ENCODE measurements at regions not wholly inside any gene's neighbourhood (a gene's known extent, or its start where the extent isn't known, plus 50 kb on each side); places are given as distances from the start of the nearest gene placed in this dataset.
A peak's percentile ranks its signal among the peaks of the same experiment; 100 is the strongest.

DNA sequence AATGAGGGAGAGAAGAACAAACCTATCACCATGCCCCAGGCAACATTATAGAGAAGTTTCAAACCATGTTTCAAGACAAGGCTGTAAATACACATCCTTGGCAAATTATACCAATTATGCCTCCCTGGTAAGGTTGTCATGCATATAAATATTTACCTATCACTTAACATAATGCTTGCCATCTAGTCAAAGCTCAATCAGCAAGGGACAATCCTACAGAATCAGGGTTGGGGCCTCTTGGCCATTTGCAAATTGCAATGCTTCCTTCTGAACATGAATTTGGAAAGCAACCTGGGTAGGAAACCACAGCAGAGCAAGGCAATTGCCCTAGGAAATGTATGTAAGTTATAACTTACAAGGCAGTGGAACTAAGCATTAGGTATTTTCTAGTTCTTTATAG, 907.2 kb upstream of the CDH2 start:
- TF ChIP-seq, protein P1, sequence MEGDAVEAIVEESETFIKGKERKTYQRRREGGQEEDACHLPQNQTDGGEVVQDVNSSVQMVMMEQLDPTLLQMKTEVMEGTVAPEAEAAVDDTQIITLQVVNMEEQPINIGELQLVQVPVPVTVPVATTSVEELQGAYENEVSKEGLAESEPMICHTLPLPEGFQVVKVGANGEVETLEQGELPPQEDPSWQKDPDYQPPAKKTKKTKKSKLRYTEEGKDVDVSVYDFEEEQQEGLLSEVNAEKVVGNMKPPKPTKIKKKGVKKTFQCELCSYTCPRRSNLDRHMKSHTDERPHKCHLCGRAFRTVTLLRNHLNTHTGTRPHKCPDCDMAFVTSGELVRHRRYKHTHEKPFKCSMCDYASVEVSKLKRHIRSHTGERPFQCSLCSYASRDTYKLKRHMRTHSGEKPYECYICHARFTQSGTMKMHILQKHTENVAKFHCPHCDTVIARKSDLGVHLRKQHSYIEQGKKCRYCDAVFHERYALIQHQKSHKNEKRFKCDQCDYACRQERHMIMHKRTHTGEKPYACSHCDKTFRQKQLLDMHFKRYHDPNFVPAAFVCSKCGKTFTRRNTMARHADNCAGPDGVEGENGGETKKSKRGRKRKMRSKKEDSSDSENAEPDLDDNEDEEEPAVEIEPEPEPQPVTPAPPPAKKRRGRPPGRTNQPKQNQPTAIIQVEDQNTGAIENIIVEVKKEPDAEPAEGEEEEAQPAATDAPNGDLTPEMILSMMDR (IDR thresholded peaks at IDR 0.05; ENCODE audit: insufficient read depth, low read length): no peak
- no peak for DNase-seq (ENCODE audit: low read depth)
- no peak overlapping the region for H3K4me3 ChIP-seq (ENCODE audit: low read depth, low read length)

DNA sequence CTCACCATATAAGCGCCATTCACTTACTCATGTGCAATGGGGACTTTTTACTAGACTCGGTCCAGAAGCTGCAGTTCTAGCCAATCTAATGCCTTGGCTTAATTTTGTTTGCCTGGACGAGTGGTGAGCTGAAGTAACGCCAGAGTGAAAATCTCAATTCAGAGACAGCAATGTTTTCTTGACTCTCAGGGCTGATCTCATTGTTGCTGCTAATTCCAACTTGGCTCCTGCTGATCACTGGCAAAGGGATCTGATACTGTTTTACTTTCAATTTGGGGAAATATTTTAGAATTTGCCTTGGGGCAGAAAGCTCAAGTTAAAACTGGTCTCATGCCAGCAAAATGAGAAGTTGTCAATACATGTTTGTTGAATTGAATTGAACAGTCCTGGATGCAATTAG, 906.6 kb upstream of the CDH2 start:
- TF ChIP-seq, protein P1 (IDR thresholded peaks at IDR 0.05; ENCODE audit: insufficient read depth, low read length): no peak
- peak; percentile 78 for DNase-seq (ENCODE audit: low read depth)
- peak overlapping the region; percentile 23 for H3K4me3 ChIP-seq (ENCODE audit: low read depth, low read length)

DNA sequence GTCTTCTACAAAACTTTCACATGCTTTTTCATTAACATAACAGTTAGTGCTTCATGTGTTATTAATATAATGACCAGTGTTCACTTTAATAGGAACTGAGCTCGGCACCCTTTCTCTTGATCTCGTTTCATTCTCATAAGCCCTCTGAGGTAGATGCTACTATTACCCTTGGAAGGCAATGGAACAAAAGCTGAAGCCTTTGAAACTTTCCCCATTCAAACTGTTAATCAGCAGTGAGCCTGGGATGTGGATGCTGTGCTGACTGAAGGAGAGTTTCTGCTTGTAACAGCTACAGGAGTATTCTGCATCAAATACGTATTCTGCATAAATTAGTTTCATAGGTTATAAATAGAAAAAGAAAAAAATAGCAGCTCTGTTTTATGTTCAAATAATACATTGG, 904.0 kb upstream of the CDH2 start:
- no peak for DNase-seq (ENCODE audit: low read depth)
- TF ChIP-seq, protein P1 (IDR thresholded peaks at IDR 0.05; ENCODE audit: insufficient read depth, low read length): no peak
- no peak overlapping the region for H3K4me3 ChIP-seq (ENCODE audit: low read depth, low read length)

DNA sequence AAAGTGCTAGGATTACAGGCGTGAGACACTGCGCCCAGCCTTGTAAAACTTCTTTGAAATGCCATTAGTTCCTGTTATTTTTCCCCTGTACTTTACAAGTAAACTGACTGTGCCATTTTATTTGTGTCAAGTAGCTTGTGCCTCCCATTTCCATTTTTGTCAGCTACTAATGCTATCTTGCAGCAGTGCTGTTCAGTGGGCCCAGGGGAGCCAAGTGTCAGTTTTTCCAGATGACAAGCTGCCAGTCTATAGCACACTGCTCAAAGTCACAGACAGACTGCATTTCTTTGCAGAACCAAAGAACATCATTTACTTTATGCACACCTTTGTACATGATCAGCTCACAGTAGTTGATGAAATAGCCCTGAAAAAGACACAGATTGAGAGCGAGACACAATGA, 901.3 kb upstream of the CDH2 start:
- TF ChIP-seq, protein P1 (IDR thresholded peaks at IDR 0.05; ENCODE audit: insufficient read depth, low read length): no peak
- DNase-seq (ENCODE audit: low read depth): no peak
- no peak overlapping the region for H3K4me3 ChIP-seq (ENCODE audit: low read depth, low read length)

DNA sequence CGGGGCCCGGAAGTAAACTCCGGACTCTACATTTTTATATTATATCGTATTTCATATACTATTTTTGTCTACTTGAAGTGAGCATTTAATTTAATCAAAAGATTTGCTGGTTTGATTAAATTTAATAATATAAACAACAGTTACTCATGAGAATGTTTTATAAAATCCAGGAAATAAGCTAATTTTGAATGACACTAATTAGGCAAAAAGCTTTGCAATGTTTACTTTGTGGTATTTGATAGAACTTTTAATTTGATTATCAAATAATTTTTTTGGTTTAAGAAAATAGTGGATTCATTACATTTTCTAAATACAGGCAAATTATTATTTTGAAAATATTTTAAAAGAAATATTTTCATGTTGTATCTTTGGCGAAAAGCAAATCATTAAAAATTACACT, 900.4 kb upstream of the CDH2 start:
- TF ChIP-seq, protein P1 (IDR thresholded peaks at IDR 0.05; ENCODE audit: insufficient read depth, low read length): no peak
- H3K4me3 ChIP-seq (ENCODE audit: low read depth, low read length): no peak overlapping the region
- no peak for DNase-seq (ENCODE audit: low read depth)

DNA sequence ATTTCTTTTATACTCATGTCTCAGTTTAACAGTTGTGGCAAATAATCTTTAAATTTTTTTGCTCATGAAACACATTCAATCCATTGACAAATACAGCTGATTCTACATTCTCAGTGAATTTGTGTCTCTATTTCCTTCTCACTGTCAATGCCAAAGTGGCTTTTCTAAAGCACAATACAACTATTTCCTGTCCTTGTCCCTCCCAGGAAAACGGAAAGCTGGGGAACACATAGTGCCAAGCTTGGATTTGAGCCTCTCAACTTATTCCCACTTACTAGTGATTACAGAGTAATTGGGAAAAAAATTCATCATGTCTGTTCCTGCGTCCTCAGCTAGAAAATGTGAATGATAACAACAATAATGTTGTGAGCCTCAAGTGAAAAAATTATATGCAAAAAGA, 899.7 kb upstream of the CDH2 start:
- DNase-seq (ENCODE audit: low read depth): no peak
- no peak overlapping the region for H3K4me3 ChIP-seq (ENCODE audit: low read depth, low read length)
- TF ChIP-seq, protein P1 (IDR thresholded peaks at IDR 0.05; ENCODE audit: insufficient read depth, low read length): no peak

DNA sequence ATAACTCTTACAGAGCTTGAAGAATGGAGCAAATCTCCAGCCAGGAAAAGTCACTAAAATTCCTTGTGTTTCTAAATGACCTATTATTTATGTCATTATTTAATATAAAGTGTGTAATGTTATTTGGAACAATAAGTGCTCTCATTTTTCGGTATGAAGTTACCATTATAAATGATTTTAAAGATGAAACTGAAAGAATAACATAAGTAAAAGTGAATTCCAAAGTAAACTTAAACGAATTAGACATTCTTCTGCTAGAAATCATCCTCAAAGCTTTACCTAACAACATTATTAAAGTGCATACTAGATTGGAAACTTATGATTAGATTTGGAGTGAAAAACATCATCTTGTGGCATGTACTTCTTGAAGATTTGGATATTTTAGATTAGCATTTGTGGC, 897.2 kb upstream of the CDH2 start:
- no peak for DNase-seq (ENCODE audit: low read depth)
- no peak overlapping the region for H3K4me3 ChIP-seq (ENCODE audit: low read depth, low read length)
- TF ChIP-seq, protein P1 (IDR thresholded peaks at IDR 0.05; ENCODE audit: insufficient read depth, low read length): no peak
